ENCODE measurements at regions not wholly inside any gene's neighbourhood (a gene's known extent, or its start where the extent isn't known, plus 50 kb on each side); places are given as distances from the start of the nearest gene placed in this dataset.

- Histone ChIP-seq H3K4me3 (no peak overlapping the region), H3K27ac (no peak overlapping the region), H3K4me1 (replicated peaks in 1 of 2) (peaks cover 3 to 7% of the 10 kb centered on the region in 2 donors)
- ATAC-seq (replicated peaks in 6 of 8): no peak
- 32 to 96% (median 76%) methylated on average over 1 to 9 of the region's 14 CpGs; no CpG with 5 or more reads in 6 of the 10 experiments for WGBS, 10 experiments
- in situ Hi-C loops (cut with MboI; ENCODE audit: low pct_unique_long_range_greater_than_20kb in 2 of 9, low sequenced_read_pairs in 9 of 9, unreplicated experiment in 9 of 9): loop anchor here in 6 of 9 experiments (10.0 to 25.0 kb wide), 2 partner anchors 541 to 544 kb away; no protein-coding TSS in a partner anchor
These were observed 64.5 kb upstream of the MYL10 start for GRCh38 chr7:101693498-101694091.

DNA sequence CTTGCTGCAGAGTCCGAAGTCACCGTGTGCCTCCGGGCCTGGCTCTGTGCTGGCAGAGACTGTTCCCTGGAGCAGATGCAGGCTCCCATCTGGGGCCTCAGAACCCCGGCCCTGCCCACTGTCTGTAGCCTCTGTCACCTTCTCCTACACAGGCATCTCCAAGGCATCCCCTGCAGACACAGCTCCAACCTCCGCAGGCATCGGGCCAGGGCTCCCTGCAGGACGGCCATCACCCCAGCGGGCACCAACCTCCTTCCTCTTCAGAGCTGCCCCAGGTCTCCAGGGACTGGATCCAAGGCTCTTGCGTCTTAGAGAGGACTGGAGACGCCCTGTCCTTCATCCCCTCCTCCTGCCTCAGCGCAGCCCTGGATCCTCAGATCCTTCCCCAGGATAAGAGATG, 69.9 kb upstream of the MYL10 start:
- WGBS, 10 experiments: 71 to 100% (median 80%) methylated on average over 1 to 7 of the region's 11 CpGs; no CpG with 5 or more reads in 5 of the 10 experiments
- in situ Hi-C loops (cut with MboI; ENCODE audit: low pct_unique_long_range_greater_than_20kb in 2 of 9, low sequenced_read_pairs in 9 of 9, unreplicated experiment in 9 of 9): loop anchor here in 6 of 9 experiments (10.0 to 25.0 kb wide), 2 partner anchors 536 to 538 kb away; no protein-coding TSS in a partner anchor
- Histone ChIP-seq H3K27ac (no peak overlapping the region), H3K4me3 (no peak overlapping the region), H3K4me1 (replicated peaks in 1 of 2) (peaks cover 11 to 13% of the 10 kb centered on the region in 2 donors)
- ATAC-seq (replicated peaks in 6 of 8): peak in 5 of 8 experiments; percentile 6 to 31 (median 14)

GRCh38 chr7:101699399-101699798, 70.3 kb upstream of the MYL10 start:
- in situ Hi-C loops (cut with MboI; ENCODE audit: low pct_unique_long_range_greater_than_20kb in 2 of 9, low sequenced_read_pairs in 9 of 9, unreplicated experiment in 9 of 9): loop anchor here in 6 of 9 experiments (10.0 to 25.0 kb wide), 2 partner anchors 535 to 538 kb away; no protein-coding TSS in a partner anchor
- ATAC-seq (replicated peaks in 6 of 8): no peak
- Histone ChIP-seq H3K4me1 (replicated peaks in 1 of 2) (peaks cover 11 to 13% of the 10 kb centered on the region in 2 donors), H3K4me3 (no peak overlapping the region), H3K27ac (peak overlapping the region in 1 of 2 donors; percentile 80)
- 40 to 80% (median 75%) methylated on average over 1 to 2 of the region's 3 CpGs; no CpG with 5 or more reads in 7 of the 10 experiments for WGBS, 10 experiments

DNA sequence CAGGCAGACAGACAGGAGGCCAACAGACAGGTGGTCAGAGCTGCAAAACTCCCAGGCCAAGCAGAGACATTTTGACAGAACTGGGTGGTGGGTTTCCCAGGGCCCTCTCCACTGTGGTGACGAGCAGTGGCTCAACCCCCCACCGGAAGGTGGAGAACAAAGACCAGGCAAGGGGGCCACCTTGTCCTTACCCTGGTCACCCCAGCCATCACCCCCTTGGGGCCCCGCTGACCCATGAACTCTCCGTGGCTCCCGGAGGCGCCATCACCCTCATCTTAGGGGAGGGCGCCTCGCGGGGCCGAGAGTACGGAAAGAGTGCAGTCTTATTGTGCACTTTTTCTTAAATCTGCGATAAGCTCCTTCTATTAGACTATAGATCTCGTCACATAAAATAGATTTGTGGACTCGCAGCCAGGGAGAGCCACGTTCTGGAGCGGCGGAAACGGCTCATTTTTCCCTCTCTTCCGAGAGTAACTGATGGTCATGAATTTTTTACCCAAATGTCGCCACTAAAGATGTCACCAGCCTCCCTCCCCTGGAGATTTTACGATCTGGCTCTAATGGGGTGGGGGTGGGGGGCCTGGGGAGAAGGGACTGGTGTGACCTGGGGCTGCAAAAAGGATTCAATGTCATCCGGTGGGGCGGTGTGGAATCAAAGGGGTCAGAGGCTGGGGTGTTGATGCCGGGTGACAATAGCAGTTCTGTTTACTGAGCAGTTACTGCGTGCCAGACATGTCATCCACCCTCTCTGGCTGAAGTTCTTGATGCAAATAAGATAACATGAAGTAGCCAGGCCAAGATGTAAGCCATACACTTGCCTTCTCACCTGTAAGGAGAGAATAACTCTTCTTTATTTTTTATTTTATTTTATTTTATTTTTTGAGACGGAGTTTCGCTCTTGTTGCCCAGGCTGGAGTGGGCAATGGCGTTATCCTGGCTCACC, 71.1 kb upstream of the MYL10 start:
- peak in 5 of 8 experiments; percentile 47 to 91 (median 54) for ATAC-seq (replicated peaks in 6 of 8)
- in situ Hi-C loops (cut with MboI; ENCODE audit: low pct_unique_long_range_greater_than_20kb in 2 of 9, low sequenced_read_pairs in 9 of 9, unreplicated experiment in 9 of 9): loop anchor here in 6 of 9 experiments (10.0 to 25.0 kb wide), 2 partner anchors 535 to 537 kb away; no protein-coding TSS in a partner anchor
- Histone ChIP-seq H3K4me3 (no peak overlapping the region), H3K4me1 (replicated peaks in 1 of 2) (peaks cover 11 to 13% of the 10 kb centered on the region in 2 donors), H3K27ac (peak overlapping the region in 1 of 2 donors; percentile 80)
- 35 to 100% (median 61%) methylated on average over 2 to 5 of the region's 28 CpGs; no CpG with 5 or more reads in 1 of the 10 experiments for WGBS, 10 experiments

- Histone ChIP-seq H3K27ac (no peak overlapping the region), H3K4me3 (no peak overlapping the region), H3K4me1 (replicated peaks in 1 of 2) (peaks cover 11 to 13% of the 10 kb centered on the region in 2 donors)
- in situ Hi-C loops (cut with MboI; ENCODE audit: low pct_unique_long_range_greater_than_20kb in 2 of 9, low sequenced_read_pairs in 9 of 9, unreplicated experiment in 9 of 9): no loop called here
- ATAC-seq (replicated peaks in 6 of 8): no peak
- 80 to 96% (median 88%) methylated on average over 3 to 8 of the region's 13 CpGs; no CpG with 5 or more reads in 3 of the 10 experiments for WGBS, 10 experiments
These were observed 72.2 kb upstream of the MYL10 start for GRCh38 chr7:101701153-101701794.

- peak in 2 of 8 experiments; percentile 79 to 81 for ATAC-seq (replicated peaks in 6 of 8)
- WGBS, 10 experiments: 12 to 83% (median 76%) methylated on average over 1 to 5 of the region's 13 CpGs; no CpG with 5 or more reads in 4 of the 10 experiments
- in situ Hi-C loops (cut with MboI; ENCODE audit: low pct_unique_long_range_greater_than_20kb in 2 of 9, low sequenced_read_pairs in 9 of 9, unreplicated experiment in 9 of 9): no loop called here
These were observed 73.3 kb upstream of the MYL10 start for GRCh38 chr7:101702362-101702850.

DNA sequence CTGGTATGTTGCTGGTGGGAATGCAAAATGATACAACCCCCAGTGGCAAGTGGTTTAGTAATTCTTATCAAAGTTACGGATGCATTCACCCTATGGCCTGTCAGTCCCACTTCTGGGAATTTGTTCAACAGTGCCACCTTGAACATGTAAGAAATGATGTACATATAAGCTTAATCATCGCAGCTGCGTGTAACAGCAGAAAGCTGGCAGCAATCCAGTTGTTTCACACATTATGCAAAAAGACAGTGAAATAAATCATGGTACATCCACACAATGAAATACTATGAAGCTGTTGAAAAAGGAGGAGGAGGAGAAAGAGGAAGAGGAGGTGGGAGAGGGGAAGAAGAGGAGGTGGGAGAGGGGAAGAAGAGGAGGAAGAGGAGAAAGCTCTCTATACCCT, 76.2 kb upstream of the MYL10 start:
- WGBS, 10 experiments: 0 to 100% (median 80%) methylated on average over 1 to 3 of the region's 3 CpGs; no CpG with 5 or more reads in 3 of the 10 experiments

More at GRCh38 chr7:101702362-101702850, 73.3 kb upstream of the MYL10 start:
- Histone ChIP-seq H3K4me1 (replicated peaks in 1 of 2) (peaks cover 11 to 13% of the 10 kb centered on the region in 2 donors), H3K4me3 (no peak overlapping the region), H3K27ac (no peak overlapping the region)

DNA sequence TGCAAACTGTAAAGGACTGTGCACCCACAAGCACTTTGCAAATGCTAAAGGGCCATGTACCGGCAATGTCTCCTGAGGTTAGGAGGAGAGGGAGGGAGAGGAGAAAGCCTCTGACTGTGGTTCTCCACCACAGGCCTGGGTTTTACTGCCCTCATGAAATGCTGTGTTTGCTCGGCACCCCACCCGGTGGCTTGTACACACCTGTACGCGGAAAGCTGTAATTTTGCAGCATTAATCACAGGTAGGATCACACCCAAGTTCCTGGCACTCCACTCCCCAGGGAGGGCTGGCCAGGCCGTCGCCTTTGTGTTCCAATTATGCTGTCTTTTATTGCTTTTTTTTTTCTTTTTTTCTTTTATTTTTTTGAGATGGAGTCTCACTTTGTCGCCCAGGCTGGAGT, 78.5 kb upstream of the MYL10 start:
- H3K27ac ChIP-seq: no peak overlapping the region
- no peak for ATAC-seq (replicated peaks in 6 of 8)
- 35 to 100% (median 79%) methylated on average over 1 to 6 of the region's 8 CpGs; no CpG with 5 or more reads in 2 of the 10 experiments for WGBS, 10 experiments

More for the DNA sequence above, 76.2 kb upstream of the MYL10 start:
- no peak overlapping the region for H3K27ac ChIP-seq
- no peak overlapping the region for H3K4me3 ChIP-seq
- ATAC-seq (replicated peaks in 6 of 8): peak in 3 of 8 experiments; percentile 19 to 46 (median 19)
- no peaks in the 10 kb centered on the region for H3K4me1 ChIP-seq (replicated peaks in 1 of 2)
- in situ Hi-C loops (cut with MboI; ENCODE audit: low pct_unique_long_range_greater_than_20kb in 2 of 9, low sequenced_read_pairs in 9 of 9, unreplicated experiment in 9 of 9): no loop called here

GRCh38 chr7:101708223-101708622, 79.1 kb upstream of the MYL10 start:
- no peak for ATAC-seq (replicated peaks in 6 of 8)
- no peaks in the 10 kb centered on the region for H3K4me1 ChIP-seq (replicated peaks in 1 of 2)
- in situ Hi-C loops (cut with MboI; ENCODE audit: low pct_unique_long_range_greater_than_20kb in 2 of 9, low sequenced_read_pairs in 9 of 9, unreplicated experiment in 9 of 9): no loop called here
- H3K4me3 ChIP-seq: no peak overlapping the region
- H3K27ac ChIP-seq: no peak overlapping the region
- 0 to 92% (median 77%) methylated on average over 1 to 6 of the region's 7 CpGs; no CpG with 5 or more reads in 1 of the 10 experiments for WGBS, 10 experiments

More for the DNA sequence above, 78.5 kb upstream of the MYL10 start:
- in situ Hi-C loops (cut with MboI; ENCODE audit: low pct_unique_long_range_greater_than_20kb in 2 of 9, low sequenced_read_pairs in 9 of 9, unreplicated experiment in 9 of 9): no loop called here
- Histone ChIP-seq H3K4me3 (no peak overlapping the region), H3K4me1 (replicated peaks in 1 of 2) (no peaks in the 10 kb centered on the region)

GRCh38 chr7:101712652-101713051, 83.6 kb upstream of the MYL10 start:
- H3K4me1 ChIP-seq (replicated peaks in 1 of 2): peaks cover 0 to 3% of the 10 kb centered on the region in 2 donors
- in situ Hi-C loops (cut with MboI; ENCODE audit: low pct_unique_long_range_greater_than_20kb in 2 of 9, low sequenced_read_pairs in 9 of 9, unreplicated experiment in 9 of 9): no loop called here
- WGBS, 10 experiments: 80 to 100% (median 95%) methylated on average over 1 to 3 of the region's 3 CpGs; no CpG with 5 or more reads in 2 of the 10 experiments
- H3K4me3 ChIP-seq: no peak overlapping the region
- ATAC-seq (replicated peaks in 6 of 8): no peak
- no peak overlapping the region for H3K27ac ChIP-seq

GRCh38 chr7:101714097-101714496, 85.0 kb upstream of the MYL10 start:
- in situ Hi-C loops (cut with MboI; ENCODE audit: low pct_unique_long_range_greater_than_20kb in 2 of 9, low sequenced_read_pairs in 9 of 9, unreplicated experiment in 9 of 9): no loop called here
- H3K27ac ChIP-seq: no peak overlapping the region
- H3K4me1 ChIP-seq (replicated peaks in 1 of 2): peaks cover 8 to 9% of the 10 kb centered on the region in 2 donors
- ATAC-seq (replicated peaks in 6 of 8): no peak
- no peak overlapping the region for H3K4me3 ChIP-seq
- WGBS, 10 experiments: 40 to 100% (median 77%) methylated on average over 1 to 3 of the region's 7 CpGs; no CpG with 5 or more reads in 6 of the 10 experiments
